GM12875 (cell line): ENCODE measurements at regions not wholly inside any gene's neighbourhood (a gene's known extent, or its start where the extent isn't known, plus 50 kb on each side); places are given as distances from the start of the nearest gene placed in this dataset.

ENCODE experiments used
- H3K4me3 ChIP-seq: one replicate; pipeline ENCODE4 v1.5.1; 2011; ENCODE audit warnings: low read depth, low read length, control low read depth
- TF ChIP-seq, protein P1 (sequence below): IDR thresholded peaks from 2 replicates; pipeline ENCODE4 v1.5.1; 2011; ENCODE audit warnings: low read depth, mild to moderate bottlenecking, control low read depth, inconsistent platforms, low read length, moderate library complexity, borderline replicate concordance; ENCODE audit not compliant: insufficient read depth

DNA sequence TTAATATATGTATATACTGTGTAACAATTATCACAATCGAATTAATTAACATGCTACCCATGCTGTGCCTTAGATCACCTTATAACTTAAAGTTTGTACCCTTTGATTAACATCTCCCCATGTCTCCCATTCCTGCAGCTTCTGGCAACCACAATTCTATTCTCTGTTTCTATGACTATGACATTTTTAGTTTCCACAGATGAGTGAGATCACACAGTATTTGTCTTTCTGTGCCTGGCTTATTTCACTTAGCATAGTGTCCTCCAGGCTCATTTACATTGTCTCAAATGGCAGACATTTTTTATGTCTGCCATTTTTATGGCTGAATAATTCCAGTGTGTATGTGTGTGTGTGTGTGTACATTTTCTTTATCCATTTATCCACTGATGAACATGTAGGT, 146.1 kb upstream of the SLC28A3 start:
- TF ChIP-seq, protein P1, sequence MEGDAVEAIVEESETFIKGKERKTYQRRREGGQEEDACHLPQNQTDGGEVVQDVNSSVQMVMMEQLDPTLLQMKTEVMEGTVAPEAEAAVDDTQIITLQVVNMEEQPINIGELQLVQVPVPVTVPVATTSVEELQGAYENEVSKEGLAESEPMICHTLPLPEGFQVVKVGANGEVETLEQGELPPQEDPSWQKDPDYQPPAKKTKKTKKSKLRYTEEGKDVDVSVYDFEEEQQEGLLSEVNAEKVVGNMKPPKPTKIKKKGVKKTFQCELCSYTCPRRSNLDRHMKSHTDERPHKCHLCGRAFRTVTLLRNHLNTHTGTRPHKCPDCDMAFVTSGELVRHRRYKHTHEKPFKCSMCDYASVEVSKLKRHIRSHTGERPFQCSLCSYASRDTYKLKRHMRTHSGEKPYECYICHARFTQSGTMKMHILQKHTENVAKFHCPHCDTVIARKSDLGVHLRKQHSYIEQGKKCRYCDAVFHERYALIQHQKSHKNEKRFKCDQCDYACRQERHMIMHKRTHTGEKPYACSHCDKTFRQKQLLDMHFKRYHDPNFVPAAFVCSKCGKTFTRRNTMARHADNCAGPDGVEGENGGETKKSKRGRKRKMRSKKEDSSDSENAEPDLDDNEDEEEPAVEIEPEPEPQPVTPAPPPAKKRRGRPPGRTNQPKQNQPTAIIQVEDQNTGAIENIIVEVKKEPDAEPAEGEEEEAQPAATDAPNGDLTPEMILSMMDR = no peak
- no peak overlapping the region for H3K4me3 ChIP-seq

GRCh38 chr9:84490206-84490841, 149.8 kb upstream of the SLC28A3 start:
- no peak overlapping the region for H3K4me3 ChIP-seq
- TF ChIP-seq, protein P1 = no peak

GRCh38 chr9:84490842-84491325, 150.3 kb upstream of the SLC28A3 start:
- no peak overlapping the region for H3K4me3 ChIP-seq
- TF ChIP-seq, protein P1 = no peak

- H3K4me3 ChIP-seq = no peak overlapping the region
- TF ChIP-seq, protein P1 = no peak
These were observed 152.0 kb upstream of the SLC28A3 start for GRCh38 chr9:84492366-84493159.

GRCh38 chr9:84493284-84493947, 152.9 kb upstream of the SLC28A3 start:
- no peak overlapping the region for H3K4me3 ChIP-seq
- TF ChIP-seq, protein P1 = no peak

GRCh38 chr9:84499969-84500582, 159.5 kb upstream of the SLC28A3 start:
- no peak overlapping the region for H3K4me3 ChIP-seq
- TF ChIP-seq, protein P1 = no peak
